ENCODE measurements at regions not wholly inside any gene's neighbourhood (a gene's known extent, or its start where the extent isn't known, plus 50 kb on each side); places are given as distances from the start of the nearest gene placed in this dataset.

GRCh38 chr4:30783751-30784150 lies 63.6 kb downstream of the PCDH7 start:
- Histone ChIP-seq H3K36me3 (no peaks in the 10 kb centered on the region), H3K27ac (no peak overlapping the region), H3K9me3 (no peaks in the 10 kb centered on the region), H3K4me3 (no peak overlapping the region), H3K27me3 (no peaks in the 10 kb centered on the region), H3K4me1 (no peaks in the 10 kb centered on the region)
- DNase-seq (no peak), ATAC-seq (no peak)
- intact Hi-C loops (cut with DNase I; ENCODE audit: low total_unique reads): no loop called here
- no peak for TF ChIP-seq POLR2A (IDR thresholded peaks at IDR 0.05)
- no peak for TF ChIP-seq CTCF (IDR thresholded peaks at IDR 0.05 in 4 of 5, conservative IDR thresholded peaks at IDR 0.05 in 1 of 5)
- in situ Hi-C loops (cut with MboI; ENCODE audit: low sequenced_read_pairs in 4 of 4): no loop called here

GRCh38 chr4:30789219-30789671 lies 69.1 kb downstream of the PCDH7 start:
- no peak overlapping the region for H3K4me3 ChIP-seq

GRCh38 chr4:30790123-30790522 lies 70.0 kb downstream of the PCDH7 start:
- intact Hi-C loops (cut with DNase I; ENCODE audit: low total_unique reads) (no loop called here), in situ Hi-C loops (cut with MboI; ENCODE audit: low sequenced_read_pairs in 4 of 4) (no loop called here)
- TF ChIP-seq POLR2A (IDR thresholded peaks at IDR 0.05) (no peak), CTCF (IDR thresholded peaks at IDR 0.05 in 4 of 5, conservative IDR thresholded peaks at IDR 0.05 in 1 of 5) (no peak)
- no peaks in the 10 kb centered on the region for H3K9me3 ChIP-seq
- no peaks in the 10 kb centered on the region for H3K36me3 ChIP-seq
- DNase-seq: no peak
- no peak for ATAC-seq
- H3K27ac ChIP-seq: no peak overlapping the region
- no peak overlapping the region for H3K4me3 ChIP-seq
- H3K27me3 ChIP-seq: no peaks in the 10 kb centered on the region
- H3K4me1 ChIP-seq: no peaks in the 10 kb centered on the region

More at GRCh38 chr4:30789219-30789671, 69.1 kb downstream of the PCDH7 start:
- Histone ChIP-seq H3K27me3 (no peaks in the 10 kb centered on the region), H3K27ac (no peak overlapping the region), H3K4me1 (no peaks in the 10 kb centered on the region), H3K9me3 (no peaks in the 10 kb centered on the region), H3K36me3 (no peaks in the 10 kb centered on the region)
- TF ChIP-seq POLR2A (IDR thresholded peaks at IDR 0.05) (no peak), CTCF (IDR thresholded peaks at IDR 0.05 in 4 of 5, conservative IDR thresholded peaks at IDR 0.05 in 1 of 5) (no peak)
- intact Hi-C loops (cut with DNase I; ENCODE audit: low total_unique reads): no loop called here
- in situ Hi-C loops (cut with MboI; ENCODE audit: low sequenced_read_pairs in 4 of 4): no loop called here
- ATAC-seq (no peak), DNase-seq (no peak)

- in situ Hi-C loops (cut with MboI; ENCODE audit: low sequenced_read_pairs in 4 of 4): no loop called here
- ATAC-seq (no peak), DNase-seq (no peak)
- no peaks in the 10 kb centered on the region for H3K4me1 ChIP-seq
- no peaks in the 10 kb centered on the region for H3K9me3 ChIP-seq
- no peak overlapping the region for H3K4me3 ChIP-seq
- intact Hi-C loops (cut with DNase I; ENCODE audit: low total_unique reads): no loop called here
- H3K27ac ChIP-seq: no peak overlapping the region
- H3K27me3 ChIP-seq: no peaks in the 10 kb centered on the region
- no peak for TF ChIP-seq POLR2A (IDR thresholded peaks at IDR 0.05)
- H3K36me3 ChIP-seq: no peaks in the 10 kb centered on the region
Observed at GRCh38 chr4:30790998-30791397, 70.8 kb downstream of the PCDH7 start.

- Histone ChIP-seq H3K27me3 (no peaks in the 10 kb centered on the region), H3K4me1 (no peaks in the 10 kb centered on the region), H3K36me3 (no peaks in the 10 kb centered on the region), H3K4me3 (no peak overlapping the region), H3K9me3 (no peaks in the 10 kb centered on the region), H3K27ac (no peak overlapping the region)
- TF ChIP-seq CTCF (IDR thresholded peaks at IDR 0.05 in 4 of 5, conservative IDR thresholded peaks at IDR 0.05 in 1 of 5): no peak
- TF ChIP-seq POLR2A (IDR thresholded peaks at IDR 0.05): no peak
- ATAC-seq (no peak), DNase-seq (no peak)
- in situ Hi-C loops (cut with MboI; ENCODE audit: low sequenced_read_pairs in 4 of 4): no loop called here
- intact Hi-C loops (cut with DNase I; ENCODE audit: low total_unique reads): no loop called here
Observed at GRCh38 chr4:30792601-30793000, 72.4 kb downstream of the PCDH7 start.
